22Rv1 (cell line): ENCODE measurements at regions not wholly inside any gene's neighbourhood (a gene's known extent, or its start where the extent isn't known, plus 50 kb on each side); places are given as distances from the start of the nearest gene placed in this dataset.

Source experiments
- ZFX ChIP-seq: fragments of 450-650 bp; IDR thresholded peaks from 2 replicates; pipeline ENCODE4 v1.6.1; 2017; ENCODE audit warnings: antibody characterized with exemption, borderline replicate concordance
- TF ChIP-seq, protein P1 (sequence below): fragments of 450-650 bp; IDR thresholded peaks from 2 replicates; pipeline ENCODE4 v1.5.1; 2017; ENCODE audit warnings: mild to moderate bottlenecking

DNA sequence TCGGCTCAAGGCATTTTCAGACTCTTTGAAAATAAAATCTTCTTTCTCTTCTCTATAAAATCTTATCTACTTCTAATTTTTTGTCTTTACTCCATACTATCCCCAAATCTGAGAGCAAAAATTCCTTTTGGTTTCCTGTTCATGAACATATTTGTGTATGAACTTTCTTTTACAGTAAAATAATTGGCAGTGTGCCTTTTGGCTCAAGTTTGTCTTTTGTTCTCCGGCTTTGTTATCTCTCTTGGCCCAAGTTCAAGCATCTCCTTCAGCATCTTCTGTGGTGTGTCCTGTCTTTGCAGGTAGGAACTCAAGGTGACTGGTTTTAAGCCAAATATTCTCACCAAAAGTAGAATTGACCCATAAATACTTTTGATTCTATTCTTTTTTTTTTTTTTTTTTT is 276.6 kb upstream of the FAT1 start:
- no peak for TF ChIP-seq ZFX
- TF ChIP-seq, protein P1, sequence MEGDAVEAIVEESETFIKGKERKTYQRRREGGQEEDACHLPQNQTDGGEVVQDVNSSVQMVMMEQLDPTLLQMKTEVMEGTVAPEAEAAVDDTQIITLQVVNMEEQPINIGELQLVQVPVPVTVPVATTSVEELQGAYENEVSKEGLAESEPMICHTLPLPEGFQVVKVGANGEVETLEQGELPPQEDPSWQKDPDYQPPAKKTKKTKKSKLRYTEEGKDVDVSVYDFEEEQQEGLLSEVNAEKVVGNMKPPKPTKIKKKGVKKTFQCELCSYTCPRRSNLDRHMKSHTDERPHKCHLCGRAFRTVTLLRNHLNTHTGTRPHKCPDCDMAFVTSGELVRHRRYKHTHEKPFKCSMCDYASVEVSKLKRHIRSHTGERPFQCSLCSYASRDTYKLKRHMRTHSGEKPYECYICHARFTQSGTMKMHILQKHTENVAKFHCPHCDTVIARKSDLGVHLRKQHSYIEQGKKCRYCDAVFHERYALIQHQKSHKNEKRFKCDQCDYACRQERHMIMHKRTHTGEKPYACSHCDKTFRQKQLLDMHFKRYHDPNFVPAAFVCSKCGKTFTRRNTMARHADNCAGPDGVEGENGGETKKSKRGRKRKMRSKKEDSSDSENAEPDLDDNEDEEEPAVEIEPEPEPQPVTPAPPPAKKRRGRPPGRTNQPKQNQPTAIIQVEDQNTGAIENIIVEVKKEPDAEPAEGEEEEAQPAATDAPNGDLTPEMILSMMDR = no peak
